H9 (cell line): ENCODE measurements at regions not wholly inside any gene's neighbourhood (a gene's known extent, or its start where the extent isn't known, plus 50 kb on each side); places are given as distances from the start of the nearest gene placed in this dataset.
"Not testable (repeated sequence)": the region's sequence is repeated elsewhere in the genome, so short reads cannot be mapped to it uniquely, and the experiment has no call there.

Experiments
- DNase-seq: peaks from one replicate; pipeline ENCODE4 v3.0.0-alpha.2; 2017
- H2AFZ ChIP-seq: one replicate; pipeline ENCODE4 v1.6.1; 2013; ENCODE audit warnings: mild to moderate bottlenecking, low read length, control low read depth, moderate library complexity
- H2AK5ac ChIP-seq: 2 replicates; pipeline ENCODE4 v1.6.1; 2013; ENCODE audit warnings: low read length, control low read depth, mixed read lengths; ENCODE audit not compliant: insufficient read length
- H2BK120ac ChIP-seq: one replicate; pipeline ENCODE4 v1.6.1; 2013; ENCODE audit warnings: low read depth, mild to moderate bottlenecking, low read length, control low read depth, inconsistent platforms; ENCODE audit not compliant: poor library complexity, severe bottlenecking
- H2BK12ac ChIP-seq: 2 replicates; pipeline ENCODE4 v1.6.1; 2013; ENCODE audit warnings: low read length, control low read depth, mixed read lengths, low read depth; ENCODE audit not compliant: insufficient read length
- H2BK15ac ChIP-seq: 2 replicates; pipeline ENCODE4 v1.6.1; 2013; ENCODE audit warnings: low read depth, low read length, control low read depth
- H2BK20ac ChIP-seq: one replicate; pipeline ENCODE4 v1.6.1; 2013; ENCODE audit warnings: low read depth, mild to moderate bottlenecking, low read length, control low read depth, inconsistent platforms; ENCODE audit not compliant: poor library complexity, severe bottlenecking
- H2BK5ac ChIP-seq: 2 replicates; pipeline ENCODE4 v1.6.1; 2013; ENCODE audit warnings: low read length, control low read depth, mixed read lengths; ENCODE audit not compliant: insufficient read length
- H3K14ac ChIP-seq: 2 replicates; pipeline ENCODE4 v1.6.1; 2013; ENCODE audit warnings: low read length, control low read depth; ENCODE audit not compliant: insufficient read depth
- H3K18ac ChIP-seq: 2 replicates; pipeline ENCODE4 v1.6.1; 2013; ENCODE audit warnings: low read depth, mild to moderate bottlenecking, mixed read lengths, low read length, control low read depth; ENCODE audit not compliant: insufficient read length
- H3K23ac ChIP-seq: 2 replicates; pipeline ENCODE4 v1.6.1; 2013; ENCODE audit warnings: low read length, control low read depth, mixed read lengths, low read depth; ENCODE audit not compliant: insufficient read length
- H3K23me2 ChIP-seq: 2 replicates; pipeline ENCODE4 v1.6.1; 2013; ENCODE audit warnings: low read depth, mild to moderate bottlenecking, mixed read lengths, low read length, control low read depth; ENCODE audit not compliant: insufficient read length, poor library complexity, severe bottlenecking
- H3K27ac ChIP-seq: 2 replicates; pipeline ENCODE4 v1.5.1; 2013; ENCODE audit warnings: low read length, control low read depth, mixed read lengths, low read depth; ENCODE audit not compliant: insufficient read length
- H3K27me3 ChIP-seq: 2 replicates; pipeline ENCODE4 v1.6.1; 2013; ENCODE audit warnings: low read length, control low read depth, inconsistent platforms; ENCODE audit not compliant: insufficient read depth
- H3K4ac ChIP-seq: 2 replicates; pipeline ENCODE4 v1.6.1; 2013; ENCODE audit warnings: low read depth, mild to moderate bottlenecking, control low read depth, inconsistent platforms, low read length, moderate library complexity
- H3K4me1 ChIP-seq: 2 replicates; pipeline ENCODE4 v1.6.1; 2013; ENCODE audit warnings: low read length, control low read depth, inconsistent platforms; ENCODE audit not compliant: insufficient read depth
- H3K4me2 ChIP-seq: 2 replicates; pipeline ENCODE4 v1.6.1; 2013; ENCODE audit warnings: low read length, control low read depth, mixed read lengths; ENCODE audit not compliant: insufficient read length, insufficient read depth
- H3K56ac ChIP-seq: 2 replicates; pipeline ENCODE4 v1.6.1; 2013; ENCODE audit warnings: low read depth, mild to moderate bottlenecking, mixed read lengths, low read length, control low read depth; ENCODE audit not compliant: insufficient read length
- H3K79me1 ChIP-seq: 2 replicates; pipeline ENCODE4 v1.6.1; 2013; ENCODE audit warnings: low read depth, mild to moderate bottlenecking, moderate library complexity, low read length, control low read depth, inconsistent platforms; ENCODE audit not compliant: insufficient read depth, poor library complexity, severe bottlenecking
- H3K79me2 ChIP-seq: 2 replicates; pipeline ENCODE4 v1.6.1; 2013; ENCODE audit warnings: low read length, control low read depth, inconsistent platforms; ENCODE audit not compliant: insufficient read depth
- H3K9ac ChIP-seq: 2 replicates; pipeline ENCODE4 v1.6.1; 2013; ENCODE audit warnings: low read length, control low read depth, mixed read lengths; ENCODE audit not compliant: insufficient read length; ENCODE audit errors: extremely low read depth
- H3K9me3 ChIP-seq: one replicate; pipeline ENCODE4 v1.6.1; 2013; ENCODE audit warnings: low read depth, low read length, inconsistent platforms; ENCODE audit not compliant: control insufficient read depth
- H3T11ph ChIP-seq: one replicate; pipeline ENCODE4 v1.6.1; 2013; ENCODE audit warnings: mild to moderate bottlenecking, low read length, control low read depth, inconsistent platforms
- H4K20me1 ChIP-seq: one replicate; pipeline ENCODE4 v1.6.1; 2013; ENCODE audit not compliant: control insufficient read depth, insufficient read length, insufficient read depth
- H4K5ac ChIP-seq: 2 replicates; pipeline ENCODE4 v1.6.1; 2013; ENCODE audit warnings: low read depth, mild to moderate bottlenecking, mixed read lengths, low read length, control low read depth; ENCODE audit not compliant: insufficient read length
- H4K8ac ChIP-seq: replicated peaks from 2 replicates; pipeline ENCODE4 v1.6.1; 2013; ENCODE audit warnings: low read length, control low read depth, mixed read lengths, low read depth; ENCODE audit not compliant: insufficient read length
- H4K91ac ChIP-seq: 2 replicates; pipeline ENCODE4 v1.6.1; 2013; ENCODE audit warnings: low read depth, mild to moderate bottlenecking, moderate library complexity, mixed read lengths, low read length, control low read depth; ENCODE audit not compliant: insufficient read length
- H3K27ac Mint-ChIP-seq, 3 experiments: 2 replicates in 2 of 3; 3 replicates in 1 of 3; pipeline ENCODE4 v1.8.0; 2020 to 2021; ENCODE audit warnings: mixed read lengths in 3 of 3, mild to moderate bottlenecking in 1 of 3, moderate library complexity in 1 of 3
- H3K27me3 Mint-ChIP-seq: 2 replicates; pipeline ENCODE4 v1.8.0; 2021; ENCODE audit warnings: low read depth, mild to moderate bottlenecking, moderate library complexity, mixed read lengths
- H3K36me3 Mint-ChIP-seq, 3 experiments: 2 replicates in 2 of 3; 3 replicates in 1 of 3; pipeline ENCODE4 v1.8.0; 2020 to 2021; ENCODE audit warnings: low read depth in 3 of 3, mixed read lengths in 3 of 3; ENCODE audit not compliant: insufficient read depth in 1 of 3
- H3K4me1 Mint-ChIP-seq, 2 experiments: 2 replicates each; pipeline ENCODE4 v1.8.0; 2020; ENCODE audit warnings: mixed read lengths in 2 of 2
- H3K4me3 Mint-ChIP-seq, 2 experiments: 2 replicates in 1 of 2; 3 replicates in 1 of 2; pipeline ENCODE4 v1.8.0; 2020 to 2021; ENCODE audit warnings: mild to moderate bottlenecking in 2 of 2, mixed read lengths in 2 of 2, moderate library complexity in 1 of 2
- H3K9me3 Mint-ChIP-seq, 2 experiments: 2 replicates in 1 of 2; 3 replicates in 1 of 2; pipeline ENCODE4 v1.8.0; 2020; ENCODE audit warnings: mild to moderate bottlenecking in 2 of 2, mixed read lengths in 2 of 2, moderate library complexity in 1 of 2
- WGBS: extraction: QIAGEN DNeasy Blood & Tissue Kit; methylation state at CpG from one replicate; pipeline ENCODE4 v1.1.7; 2013; ENCODE audit warnings: missing lambda C conversion rate, low lambda C conversion rate, mixed read lengths; ENCODE audit not compliant: insufficient read length; ENCODE audit errors: extremely low coverage; 5-methylcytosine and 5-hydroxymethylcytosine counted together

DNA sequence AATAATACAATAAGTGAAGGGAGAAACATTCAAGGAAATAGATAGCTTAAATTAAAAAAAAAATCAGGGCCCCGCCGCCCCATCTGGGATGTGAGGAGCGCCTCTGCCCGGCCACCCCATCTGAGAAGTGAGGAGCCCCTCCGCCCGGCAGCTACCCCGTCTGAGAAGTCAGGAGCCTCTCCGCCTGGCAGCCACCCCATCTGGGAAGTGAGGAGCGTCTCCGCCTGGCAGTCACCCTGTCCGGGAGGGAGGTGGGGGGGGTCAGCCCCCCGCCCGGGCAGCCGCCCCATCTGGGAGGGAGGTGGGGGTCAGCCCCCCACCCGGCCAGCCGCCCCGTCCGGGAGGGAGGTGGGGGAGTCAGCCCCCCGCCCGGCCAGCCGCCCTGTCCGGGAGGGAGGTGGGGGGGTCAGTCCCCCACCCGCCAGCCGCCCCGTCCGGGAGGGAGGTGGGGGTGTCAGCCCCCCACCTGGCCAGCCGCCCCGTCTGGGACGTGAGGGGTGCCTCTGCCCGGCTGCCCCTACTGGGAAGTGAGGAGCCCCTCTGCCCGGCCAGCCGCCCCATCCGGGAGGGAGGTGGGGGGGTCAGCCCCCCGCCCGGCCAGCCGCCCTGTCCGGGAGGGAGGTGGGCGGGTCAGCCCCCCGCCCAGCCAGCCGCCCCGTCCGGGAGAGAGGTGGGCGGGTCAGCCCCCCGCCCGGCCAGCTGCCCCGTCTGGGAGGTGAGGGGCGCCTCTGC, 3019.4 kb upstream of the TEKT4 start:
- H4K20me1 ChIP-seq, H3K18ac ChIP-seq, H2BK5ac ChIP-seq, H3K4me1 ChIP-seq, H3K4ac ChIP-seq, H3K23me2 ChIP-seq, H3K14ac ChIP-seq, H3K9ac ChIP-seq, H3T11ph ChIP-seq, H2BK120ac ChIP-seq, H3K27ac ChIP-seq, H2BK15ac ChIP-seq, H3K4me2 ChIP-seq, H3K23ac ChIP-seq, H4K5ac ChIP-seq, H2BK12ac ChIP-seq, H4K91ac ChIP-seq, H2AK5ac ChIP-seq, H3K79me1 ChIP-seq, H3K4me3 Mint-ChIP-seq, H2AFZ ChIP-seq, H3K56ac ChIP-seq, H4K8ac ChIP-seq, H2BK20ac ChIP-seq, H3K27ac Mint-ChIP-seq, H3K27me3 Mint-ChIP-seq, H3K4me1 Mint-ChIP-seq, H3K79me2 ChIP-seq, H3K27me3 ChIP-seq, DNase-seq: not testable (repeated sequence)
- H3K9me3 ChIP-seq, result peaks cover 11% of the 10 kb centered on the region
- Mint-ChIP-seq H3K9me3 (peaks cover 84 to 88% of the 10 kb centered on the region in 2 experiments), H3K36me3 (peaks cover 16 to 28% (median 17%) of the 10 kb centered on the region in 3 experiments)
- no CpG with 5 or more reads among the region's 47 CpGs for WGBS

- peaks cover 12 to 22% (median 13%) of the 10 kb centered on the region in 3 experiments; a peak in 5 of 7 replicates for H3K36me3 Mint-ChIP-seq
- not testable (repeated sequence) for H3K27ac ChIP-seq, H3K27me3 ChIP-seq, H3K27me3 Mint-ChIP-seq, H3K27ac Mint-ChIP-seq, H3K4me1 ChIP-seq, H3K4me1 Mint-ChIP-seq, H3K4me3 Mint-ChIP-seq, H2AK5ac ChIP-seq, H3K9ac ChIP-seq, H3T11ph ChIP-seq, H4K91ac ChIP-seq, H3K23ac ChIP-seq, H3K56ac ChIP-seq, H3K14ac ChIP-seq, H3K4ac ChIP-seq, H3K23me2 ChIP-seq, H2BK5ac ChIP-seq, H2BK20ac ChIP-seq, H3K18ac ChIP-seq, H2AFZ ChIP-seq, H3K79me2 ChIP-seq, H4K8ac ChIP-seq, H3K4me2 ChIP-seq, H2BK15ac ChIP-seq, H4K20me1 ChIP-seq, DNase-seq, H3K9me3 ChIP-seq, H3K79me1 ChIP-seq, H2BK120ac ChIP-seq, H4K5ac ChIP-seq, H2BK12ac ChIP-seq
- no CpG with 5 or more reads among the region's 1 CpG for WGBS
- peaks cover 71 to 72% of the 10 kb centered on the region in 2 experiments for H3K9me3 Mint-ChIP-seq
Measured at GRCh38 chr2:91856971-91857370, 3014.3 kb upstream of the TEKT4 start.
